ENCODE measurements at regions not wholly inside any gene's neighbourhood (a gene's known extent, or its start where the extent isn't known, plus 50 kb on each side); places are given as distances from the start of the nearest gene placed in this dataset.
"Not testable (repeated sequence)": the region's sequence is repeated elsewhere in the genome, so short reads cannot be mapped to it uniquely, and the experiment has no call there.

- not testable (repeated sequence) for H3K27ac ChIP-seq
Observed at GRCh38 chr2:187610450-187610849, 56.2 kb upstream of the TFPI start.

GRCh38 chr2:187612857-187613256 is 58.6 kb upstream of the TFPI start:
- H3K27ac ChIP-seq: no peak overlapping the region
- TF ChIP-seq ZFX (IDR thresholded peaks at IDR 0.05) (no peak), CTCF (conservative IDR thresholded peaks at IDR 0.05) (no peak)

- TF ChIP-seq CTCF (conservative IDR thresholded peaks at IDR 0.05) (no peak), ZFX (IDR thresholded peaks at IDR 0.05) (no peak)
- no peak overlapping the region for H3K27ac ChIP-seq
Observed at GRCh38 chr2:187614756-187615155, 60.5 kb upstream of the TFPI start.

GRCh38 chr2:187615364-187615763 is 61.1 kb upstream of the TFPI start:
- H3K27ac ChIP-seq: no peak overlapping the region
- no peak for TF ChIP-seq CTCF (conservative IDR thresholded peaks at IDR 0.05)
- TF ChIP-seq ZFX (IDR thresholded peaks at IDR 0.05): no peak

GRCh38 chr2:187615902-187616301 is 61.7 kb upstream of the TFPI start:
- no peak overlapping the region for H3K27ac ChIP-seq
- TF ChIP-seq CTCF (conservative IDR thresholded peaks at IDR 0.05) (no peak), ZFX (IDR thresholded peaks at IDR 0.05) (no peak)

- H3K27ac ChIP-seq: no peak overlapping the region
- TF ChIP-seq ZFX (IDR thresholded peaks at IDR 0.05): no peak
- TF ChIP-seq CTCF (conservative IDR thresholded peaks at IDR 0.05): no peak
Observed at GRCh38 chr2:187617120-187617519, 62.9 kb upstream of the TFPI start.

- no peak overlapping the region for H3K27ac ChIP-seq
- no peak for TF ChIP-seq CTCF (conservative IDR thresholded peaks at IDR 0.05)
- no peak for TF ChIP-seq ZFX (IDR thresholded peaks at IDR 0.05)
Observed at GRCh38 chr2:187617905-187618304, 63.7 kb upstream of the TFPI start.

GRCh38 chr2:187618813-187619212 is 64.6 kb upstream of the TFPI start:
- TF ChIP-seq ZFX (IDR thresholded peaks at IDR 0.05) (no peak), CTCF (conservative IDR thresholded peaks at IDR 0.05) (no peak)
- no peak overlapping the region for H3K27ac ChIP-seq
